ENCODE measurements at regions not wholly inside any gene's neighbourhood (a gene's known extent, or its start where the extent isn't known, plus 50 kb on each side); places are given as distances from the start of the nearest gene placed in this dataset.

DNA sequence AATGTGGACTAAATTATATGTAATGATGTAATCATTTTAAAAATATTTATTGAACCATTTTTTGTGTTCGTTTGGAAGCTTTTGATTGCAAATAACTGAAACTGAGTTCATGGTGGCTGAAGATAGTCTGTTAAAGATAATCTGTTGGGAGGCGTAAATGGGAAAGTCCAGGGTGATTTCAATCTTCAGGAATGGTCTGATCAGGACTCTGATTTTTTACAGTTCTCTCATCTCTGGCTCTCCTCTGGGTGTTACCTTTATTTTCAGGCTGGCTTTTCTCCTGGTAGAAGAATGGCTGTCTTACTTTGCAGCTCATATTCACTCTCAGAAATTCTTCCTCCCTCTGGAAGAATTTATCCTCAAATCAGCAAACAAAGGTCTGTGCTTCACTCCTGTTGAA lies 199.0 kb upstream of the LEF1 start:
- FAIRE-seq (no peak), DNase-seq (ENCODE audit: insufficient read length, low spot score) (no peak)
- no peak for TF ChIP-seq POLR2A (IDR thresholded peaks at IDR 0.05; ENCODE audit: low read depth, low read length)

DNA sequence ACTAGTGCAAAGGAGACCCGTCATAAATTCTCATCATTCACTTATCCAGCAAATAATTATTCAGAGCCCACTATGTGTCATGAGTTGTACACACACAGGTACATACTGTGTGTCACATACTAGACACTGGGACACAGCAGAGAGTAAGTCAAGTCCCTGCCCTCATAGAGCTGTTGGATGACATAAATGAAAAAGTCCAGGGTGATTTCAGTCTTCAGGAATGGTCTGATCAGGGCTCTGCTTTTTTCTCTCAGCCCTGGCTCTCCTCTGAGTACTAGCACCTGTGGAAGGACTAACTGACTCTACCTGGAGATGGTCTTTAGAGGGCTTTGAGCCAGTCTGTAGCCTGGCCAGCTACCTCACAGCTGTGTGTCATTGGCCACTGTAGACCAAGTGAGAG lies 198.0 kb upstream of the LEF1 start:
- no peak for DNase-seq (ENCODE audit: insufficient read length, low spot score)
- TF ChIP-seq POLR2A (IDR thresholded peaks at IDR 0.05; ENCODE audit: low read depth, low read length), result no peak
- no peak for FAIRE-seq

DNA sequence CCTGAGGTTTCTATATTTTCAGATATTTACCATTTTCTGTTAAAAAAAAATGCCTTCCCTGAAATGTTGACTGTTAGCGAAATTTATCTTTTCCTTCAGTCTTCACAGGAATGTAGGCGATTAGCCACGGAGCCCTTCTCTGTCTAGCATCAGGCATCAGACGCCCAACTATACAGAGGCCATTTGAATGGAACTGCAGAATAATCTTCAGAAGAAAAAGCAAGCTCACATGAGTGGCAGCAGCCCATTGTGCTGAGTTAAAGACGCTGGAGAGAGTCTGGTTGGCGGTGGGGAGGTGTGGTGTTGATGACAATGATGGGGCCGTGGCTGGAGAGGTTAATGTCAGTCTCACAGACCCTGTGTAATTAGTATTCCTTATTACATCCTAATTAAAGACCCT lies 196.8 kb upstream of the LEF1 start:
- no peak for FAIRE-seq
- DNase-seq (ENCODE audit: insufficient read length, low spot score), result no peak
- no peak for TF ChIP-seq POLR2A (IDR thresholded peaks at IDR 0.05; ENCODE audit: low read depth, low read length)

DNA sequence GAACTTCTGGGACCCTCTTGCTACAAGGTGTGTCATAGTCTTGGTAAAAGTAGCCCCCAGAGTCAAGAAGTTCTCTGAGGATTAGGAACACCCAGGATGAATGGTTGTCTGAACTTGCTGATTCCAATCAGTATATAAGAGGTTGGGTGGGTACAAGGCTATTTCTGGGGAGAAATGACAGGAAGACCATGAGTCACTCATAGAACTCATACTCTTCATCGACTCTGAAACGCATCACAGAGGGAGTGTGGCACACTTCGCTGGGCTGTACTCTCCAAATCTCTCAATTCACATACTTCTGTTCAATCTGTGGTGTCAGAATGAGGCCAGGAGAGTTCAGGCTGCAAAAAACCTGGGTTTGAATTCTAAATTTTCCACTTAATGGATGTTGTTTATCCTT lies 193.2 kb upstream of the LEF1 start:
- FAIRE-seq, result no peak
- TF ChIP-seq POLR2A (IDR thresholded peaks at IDR 0.05; ENCODE audit: low read depth, low read length), result no peak
- DNase-seq (ENCODE audit: insufficient read length, low spot score), result no peak

DNA sequence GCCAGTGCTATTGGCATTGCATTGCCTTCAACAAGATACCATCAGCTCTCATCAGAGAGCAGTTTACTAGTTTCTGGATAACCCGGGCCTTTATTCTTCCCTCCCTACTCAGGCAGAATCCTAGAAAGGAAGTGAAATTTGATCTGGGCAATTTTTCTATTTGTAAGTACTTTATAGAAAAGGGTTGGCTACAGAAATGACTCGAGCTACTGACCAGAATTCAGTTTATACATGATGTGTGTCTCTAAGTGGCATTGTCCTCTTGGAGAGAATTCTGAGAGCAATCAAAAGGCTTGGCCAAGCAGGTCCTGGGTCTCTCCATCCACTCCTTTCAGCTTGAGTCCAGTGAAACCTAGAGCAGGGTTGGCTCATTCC lies 192.7 kb upstream of the LEF1 start:
- no peak for TF ChIP-seq POLR2A (IDR thresholded peaks at IDR 0.05; ENCODE audit: low read depth, low read length)
- FAIRE-seq (no peak), DNase-seq (ENCODE audit: insufficient read length, low spot score) (no peak)

DNA sequence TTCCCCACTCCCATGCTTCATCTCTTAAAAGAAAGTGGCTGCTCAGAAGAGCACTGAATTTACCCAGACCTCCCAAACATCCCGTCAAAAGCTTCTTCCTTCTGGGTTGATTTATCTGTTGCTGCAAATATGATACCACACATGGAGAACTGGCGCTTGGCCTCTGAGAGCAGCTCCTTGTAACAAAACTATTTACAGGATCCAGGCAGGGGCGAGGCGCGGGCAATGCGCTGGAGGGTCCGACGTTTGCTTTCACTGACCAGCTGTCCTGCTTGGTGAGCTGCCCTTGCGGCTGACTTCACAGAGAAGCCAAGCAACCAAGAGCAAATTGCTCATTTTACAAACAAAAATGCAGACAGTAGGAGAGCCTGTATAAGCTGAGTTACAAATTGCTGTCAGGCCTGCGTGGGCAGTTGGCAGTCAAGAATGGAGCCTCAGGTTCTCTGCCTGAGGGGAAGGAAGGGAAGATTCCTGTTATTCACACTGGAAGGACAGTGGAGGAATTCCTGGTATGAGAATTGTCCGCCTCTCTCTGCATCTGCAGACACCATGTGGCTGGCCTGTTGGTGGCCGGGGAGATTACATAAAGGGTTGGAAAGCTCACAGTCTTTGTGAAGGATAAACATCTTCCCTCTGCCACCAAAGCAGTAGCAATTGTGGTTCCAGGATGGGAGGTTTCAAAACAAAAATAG lies 192.2 kb upstream of the LEF1 start:
- DNase-seq (ENCODE audit: insufficient read length, low spot score) (no peak), FAIRE-seq (no peak)
- no peak for TF ChIP-seq POLR2A (IDR thresholded peaks at IDR 0.05; ENCODE audit: low read depth, low read length)

DNA sequence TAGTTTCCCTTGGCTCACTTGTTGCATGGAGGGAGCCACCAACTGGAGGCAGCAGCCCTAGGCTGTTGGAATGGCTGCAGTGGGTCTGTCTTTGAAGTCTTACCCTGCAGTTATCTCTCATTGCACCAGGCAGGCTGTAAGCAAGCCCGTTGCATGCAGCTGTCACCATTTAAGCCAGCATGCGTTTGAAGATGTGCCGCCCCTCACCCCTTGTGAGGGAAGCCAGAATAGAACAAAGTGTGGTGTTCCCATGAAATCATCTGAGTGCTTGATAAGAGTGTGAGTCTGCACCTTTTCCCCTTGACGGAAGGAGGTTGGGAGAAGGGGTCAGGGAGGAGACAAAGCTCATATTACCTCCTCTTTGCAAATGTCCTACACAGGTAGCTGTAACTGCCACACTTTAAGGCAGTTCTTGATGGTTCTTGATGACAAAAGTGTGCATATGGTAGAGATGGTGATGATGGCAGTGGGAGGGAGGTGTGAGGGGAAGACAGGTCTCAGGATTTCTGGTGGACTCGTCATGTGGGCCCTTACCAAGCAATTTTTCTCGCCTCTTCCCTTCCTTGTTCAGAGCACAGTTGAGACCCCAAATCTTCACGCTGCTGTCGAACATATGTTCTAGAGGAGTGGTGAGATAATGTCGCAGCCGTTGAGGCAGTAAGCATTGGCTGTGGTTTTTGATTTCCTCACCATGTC lies 191.4 kb upstream of the LEF1 start:
- FAIRE-seq (no peak), DNase-seq (ENCODE audit: insufficient read length, low spot score) (no peak)
- TF ChIP-seq POLR2A (IDR thresholded peaks at IDR 0.05; ENCODE audit: low read depth, low read length), result no peak

- DNase-seq (ENCODE audit: insufficient read length, low spot score), result no peak
- no peak for FAIRE-seq
Measured at GRCh38 chr4:108359130-108359985, 190.6 kb upstream of the LEF1 start.

DNA sequence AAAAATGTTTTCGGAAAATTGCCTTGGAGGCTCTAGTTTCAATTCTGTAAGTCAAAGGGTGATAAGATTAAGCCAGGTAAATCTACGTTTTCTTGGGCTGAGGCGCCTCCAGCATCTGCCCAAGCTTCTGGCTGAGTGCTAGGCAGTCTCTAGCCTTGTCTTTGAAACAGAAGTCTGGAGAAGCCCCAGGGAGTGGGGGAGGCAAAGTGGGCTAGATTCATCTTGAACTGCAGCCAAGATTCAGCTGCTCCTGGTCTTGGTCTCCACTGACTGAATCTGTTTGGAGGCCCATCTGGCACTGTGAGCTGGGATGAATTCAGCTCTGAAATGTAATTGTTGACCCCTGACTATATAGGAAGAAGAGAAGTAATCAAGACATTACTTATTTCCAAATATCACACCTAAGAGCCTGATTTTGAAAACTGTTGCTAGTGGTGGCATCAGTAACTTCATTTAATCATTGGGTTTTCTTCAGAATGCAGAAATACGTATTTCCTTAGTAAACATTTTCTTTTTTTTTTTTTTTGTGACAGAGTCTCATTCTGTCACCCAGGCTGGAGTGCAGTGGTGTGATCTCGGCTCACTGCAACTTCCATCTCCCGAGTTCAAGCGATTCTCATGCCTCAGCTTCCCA lies 187.3 kb upstream of the LEF1 start:
- FAIRE-seq (no peak), DNase-seq (ENCODE audit: insufficient read length, low spot score) (no peak)
- no peak for TF ChIP-seq POLR2A (IDR thresholded peaks at IDR 0.05; ENCODE audit: low read depth, low read length)

More at GRCh38 chr4:108359130-108359985, 190.6 kb upstream of the LEF1 start:
- TF ChIP-seq POLR2A (IDR thresholded peaks at IDR 0.05; ENCODE audit: low read depth, low read length), result no peak

- FAIRE-seq, result no peak
- no peak for TF ChIP-seq POLR2A (IDR thresholded peaks at IDR 0.05; ENCODE audit: low read depth, low read length)
- DNase-seq (ENCODE audit: insufficient read length, low spot score), result no peak
Measured at GRCh38 chr4:108355186-108355901, 186.6 kb upstream of the LEF1 start.

- TF ChIP-seq POLR2A (IDR thresholded peaks at IDR 0.05; ENCODE audit: low read depth, low read length), result no peak
- DNase-seq (ENCODE audit: insufficient read length, low spot score), result no peak
- FAIRE-seq, result no peak
Measured at GRCh38 chr4:108352664-108353308, 184.1 kb upstream of the LEF1 start.

GRCh38 chr4:108351791-108352190 lies 183.1 kb upstream of the LEF1 start:
- FAIRE-seq, result no peak
- DNase-seq (ENCODE audit: insufficient read length, low spot score), result no peak
- no peak for TF ChIP-seq POLR2A (IDR thresholded peaks at IDR 0.05; ENCODE audit: low read depth, low read length)

- TF ChIP-seq POLR2A (IDR thresholded peaks at IDR 0.05; ENCODE audit: low read depth, low read length), result no peak
- no peak for DNase-seq (ENCODE audit: insufficient read length, low spot score)
- FAIRE-seq, result no peak
Measured at GRCh38 chr4:108350332-108350731, 181.6 kb upstream of the LEF1 start.

All from H54 (cell line).